Right hindlimb (tissue), 1 donor: ENCODE measurements at regions not wholly inside any gene's neighbourhood (a gene's known extent, or its start where the extent isn't known, plus 50 kb on each side); places are given as distances from the start of the nearest gene placed in this dataset.

ENCODE experiments used
- DNase-seq: peaks from one replicate; pipeline ENCODE4 v3.0.0-alpha.2; 2018

DNA sequence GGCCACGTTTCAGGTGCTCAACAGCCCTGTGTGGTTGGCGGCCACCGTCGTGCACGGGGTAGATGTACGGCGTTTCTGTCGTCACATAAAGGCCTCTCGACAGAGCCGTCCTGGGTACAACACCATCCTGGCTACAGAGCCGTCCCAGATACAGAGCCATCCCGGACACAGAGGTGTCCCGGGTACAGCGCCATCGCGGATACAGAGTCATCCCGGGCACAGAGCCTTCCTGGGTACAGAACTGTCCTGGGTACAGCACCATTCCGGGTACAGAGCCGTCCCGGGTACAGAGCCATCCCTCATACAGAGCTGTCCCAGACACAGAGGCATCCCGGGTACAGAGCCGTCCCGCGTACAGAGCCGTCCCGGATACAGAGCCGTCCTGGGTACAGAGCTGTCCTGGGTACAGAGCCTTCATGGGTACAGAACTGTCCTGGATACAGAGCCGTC, 222.7 kb upstream of the SOX1 start:
- no peak for DNase-seq

DNA sequence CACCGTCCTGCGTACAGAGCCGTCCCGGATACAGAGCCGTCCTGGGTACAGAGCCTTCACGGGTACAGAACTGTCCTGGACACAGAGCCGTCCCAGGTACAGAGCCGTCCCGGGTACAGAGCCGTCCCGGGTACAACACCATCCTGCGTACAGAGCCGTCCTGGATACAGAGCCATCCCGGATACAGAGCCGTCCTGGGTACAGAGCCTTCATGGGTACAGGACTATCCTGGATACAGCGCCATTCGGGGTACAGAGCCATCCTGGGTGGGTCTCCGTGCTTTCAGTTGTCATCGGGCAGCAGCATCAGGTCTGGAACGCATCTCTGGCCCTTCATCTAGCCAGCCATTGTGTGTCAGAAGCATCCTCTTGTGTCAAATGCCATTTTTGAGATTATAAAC, 222.3 kb upstream of the SOX1 start:
- DNase-seq: no peak

DNA sequence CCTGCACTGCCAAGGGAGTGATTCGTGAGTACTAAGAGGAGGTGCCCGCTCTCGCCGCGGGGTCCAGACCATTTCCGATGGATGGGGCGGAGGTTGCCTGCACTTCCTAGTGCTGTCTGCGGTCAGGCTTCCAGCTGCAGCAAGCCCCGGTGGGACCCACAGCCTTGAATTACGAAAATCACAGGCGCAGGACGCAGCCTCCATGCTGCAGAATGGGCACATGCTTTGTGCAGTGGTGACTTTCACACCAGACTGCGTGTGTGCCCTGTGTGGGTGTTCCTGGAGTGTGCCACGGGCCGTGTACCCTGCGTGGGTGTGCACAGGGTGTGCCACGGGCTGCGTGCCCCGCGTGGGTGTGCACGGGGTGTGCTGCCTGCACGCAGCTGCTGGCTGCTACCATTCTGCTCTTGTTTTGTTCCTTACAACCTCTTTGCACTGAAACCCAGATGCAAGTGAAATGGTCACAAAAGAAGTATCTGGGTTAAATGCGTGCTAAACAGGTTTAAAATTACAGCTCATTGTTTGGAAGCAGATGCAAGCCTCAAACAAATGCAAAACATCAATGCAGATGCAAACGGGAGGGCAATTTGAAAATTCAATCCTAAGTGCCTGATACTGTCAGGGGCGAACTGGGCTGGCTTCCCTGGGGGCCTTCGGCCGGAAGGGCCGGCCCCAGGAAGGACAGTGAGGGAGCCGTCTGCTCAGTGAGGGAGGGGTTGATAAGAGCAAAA, 221.2 kb upstream of the SOX1 start:
- DNase-seq: no peak

DNA sequence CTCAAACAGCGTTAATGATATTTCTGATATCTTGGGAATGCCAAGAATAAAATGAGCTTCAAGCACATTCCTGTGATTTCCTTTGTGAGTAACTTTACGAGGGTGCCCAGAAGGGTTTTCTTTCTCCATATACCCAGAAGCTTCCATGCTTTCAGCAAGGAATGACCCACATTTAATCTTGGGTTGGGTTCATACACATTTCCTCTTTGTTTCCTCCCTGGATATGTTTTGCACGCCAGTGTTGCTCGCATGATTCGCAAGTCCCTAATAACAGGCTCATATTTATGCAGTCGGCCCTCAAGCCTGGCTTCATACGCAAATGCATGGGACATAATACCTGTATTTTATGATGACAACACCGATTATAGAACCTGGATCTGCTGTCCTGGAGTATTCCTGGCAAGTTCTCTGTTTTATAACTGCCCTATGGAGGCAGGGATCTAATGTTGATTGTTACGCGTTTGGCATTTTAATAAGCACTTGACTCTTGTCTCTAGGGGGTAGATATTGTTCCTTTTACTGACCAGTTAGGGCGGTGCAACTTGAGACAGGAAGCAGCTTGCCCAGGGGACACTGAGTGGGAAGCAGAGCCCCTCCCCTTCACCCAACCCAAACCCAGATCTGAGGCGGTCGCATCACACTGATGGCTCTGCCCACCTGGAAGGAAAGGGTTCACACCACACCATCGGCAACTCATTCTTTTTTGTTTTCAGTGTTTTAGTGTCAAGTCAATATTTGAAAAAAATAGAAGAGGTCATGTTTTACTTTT, 220.4 kb upstream of the SOX1 start:
- DNase-seq: no peak

DNA sequence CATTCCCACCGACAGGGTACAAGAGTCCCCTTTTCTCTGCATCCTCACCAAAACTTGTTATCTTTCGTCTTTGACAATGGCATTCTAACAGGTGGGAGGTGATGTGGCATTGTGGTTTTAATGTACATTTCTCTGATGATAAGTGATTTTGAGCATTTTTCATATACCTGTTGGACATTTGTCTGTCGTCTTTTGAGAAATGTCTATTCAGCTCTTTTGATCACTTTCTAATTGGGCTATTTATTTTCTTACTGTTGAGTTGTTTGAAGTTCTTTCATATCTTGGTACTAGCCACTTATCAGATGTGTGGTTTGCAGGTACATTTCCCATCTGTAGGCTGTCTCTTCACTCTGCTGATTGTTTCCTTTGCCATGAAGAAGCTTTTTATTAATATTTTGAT, 219.0 kb upstream of the SOX1 start:
- DNase-seq: no peak

DNA sequence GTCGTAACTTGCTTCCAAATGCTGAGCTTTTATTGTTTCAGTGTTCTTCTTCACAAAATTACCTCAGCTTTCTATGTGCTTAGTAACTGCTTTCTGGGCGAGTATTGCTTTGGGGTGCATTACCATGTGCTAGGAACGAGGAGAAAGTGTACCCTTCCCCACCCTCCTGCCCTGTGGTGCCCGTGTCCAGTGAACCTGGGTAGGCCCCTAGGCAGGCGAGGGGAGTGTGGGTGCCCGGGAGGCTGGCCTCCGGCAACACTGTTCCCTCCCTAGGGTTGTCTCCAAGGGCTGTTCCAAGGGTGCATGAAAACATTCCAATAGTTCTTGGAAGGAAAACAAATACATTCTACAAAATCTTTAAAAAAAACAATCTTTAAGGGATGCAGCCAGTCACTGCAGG, 216.5 kb upstream of the SOX1 start:
- no peak for DNase-seq

DNA sequence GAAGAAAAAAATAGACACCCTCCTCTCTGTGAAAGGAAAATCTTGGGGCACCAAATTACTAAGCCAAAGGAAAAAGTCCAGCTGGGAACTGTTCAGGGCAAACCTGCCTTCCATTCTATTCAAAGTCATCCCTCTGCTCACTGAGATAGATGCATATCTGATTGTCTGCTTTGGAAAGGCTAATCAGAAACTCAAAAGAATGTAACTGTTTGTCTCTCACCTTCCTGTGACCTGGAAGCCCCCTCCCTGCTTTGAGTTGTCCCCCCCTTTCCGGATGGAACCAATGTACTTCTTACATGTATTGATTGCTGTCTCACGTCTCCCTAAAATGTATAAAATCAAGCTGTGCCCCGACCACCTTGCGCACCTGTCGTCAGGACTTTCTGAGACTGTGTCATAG, 216.0 kb upstream of the SOX1 start:
- DNase-seq: no peak

DNA sequence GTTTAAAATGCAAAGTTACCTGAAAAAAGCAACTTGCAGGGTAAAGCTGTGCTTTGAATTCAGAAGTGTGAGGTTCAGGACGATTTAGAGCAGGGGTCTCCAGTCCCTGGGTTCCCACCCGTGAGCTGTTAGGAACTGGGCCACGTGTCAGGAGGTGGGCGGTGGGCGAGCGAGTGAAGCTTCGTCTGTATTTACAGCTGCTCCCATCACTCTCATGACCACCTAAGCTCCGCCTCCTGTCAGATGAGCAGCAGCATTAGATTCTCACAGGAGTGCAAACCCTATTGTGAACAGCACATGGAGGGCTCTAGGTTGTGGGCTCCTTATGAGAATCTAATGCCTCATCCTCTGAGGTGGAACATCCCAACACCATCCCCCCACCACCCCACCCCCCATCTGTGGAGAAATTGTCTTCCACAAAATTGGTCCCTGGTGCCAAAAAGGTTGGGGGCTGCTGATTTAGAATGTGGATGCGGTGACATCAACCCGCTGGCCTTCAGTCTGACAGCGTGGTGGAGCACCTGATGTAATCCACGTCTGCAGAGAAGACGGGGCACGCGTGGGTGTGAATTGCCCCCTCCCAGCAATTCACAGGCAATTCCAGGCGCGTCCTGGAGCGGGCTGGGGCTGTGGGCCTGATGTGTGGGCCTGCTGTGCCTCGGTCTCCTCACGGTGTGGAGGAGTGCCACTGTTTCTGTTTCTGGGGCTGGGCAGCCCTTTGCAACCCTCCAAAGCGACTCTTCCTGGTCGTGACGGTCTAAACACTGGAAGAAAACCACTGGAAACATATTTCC, 214.0 kb upstream of the SOX1 start:
- no peak for DNase-seq

GRCh38 chr13:111853721-111854120, 213.2 kb upstream of the SOX1 start:
- no peak for DNase-seq

GRCh38 chr13:111854403-111854802, 212.5 kb upstream of the SOX1 start:
- DNase-seq: no peak

DNA sequence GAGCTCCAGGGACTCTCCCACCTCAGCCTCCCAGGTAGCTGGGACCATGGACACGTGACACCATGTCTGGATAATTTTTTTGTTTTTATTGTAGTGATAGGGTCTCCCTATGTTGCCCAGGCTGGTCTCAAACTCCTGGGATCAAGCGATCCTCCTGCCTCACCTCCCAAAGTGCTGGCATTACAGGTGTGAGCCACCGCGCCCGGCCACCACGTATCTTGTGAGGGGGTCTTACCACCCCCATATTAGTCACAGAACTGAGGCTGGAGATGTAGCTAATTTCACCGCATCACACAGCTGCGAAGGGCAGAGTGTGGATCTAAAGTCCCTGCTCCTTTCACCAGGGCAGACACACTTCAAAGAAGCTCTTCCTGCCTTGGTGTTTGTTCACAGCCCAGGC, 211.8 kb upstream of the SOX1 start:
- no peak for DNase-seq

- no peak for DNase-seq
Measured at GRCh38 chr13:111855786-111856185, 211.2 kb upstream of the SOX1 start.

- DNase-seq: no peak
Measured at GRCh38 chr13:111856571-111856970, 210.4 kb upstream of the SOX1 start.

DNA sequence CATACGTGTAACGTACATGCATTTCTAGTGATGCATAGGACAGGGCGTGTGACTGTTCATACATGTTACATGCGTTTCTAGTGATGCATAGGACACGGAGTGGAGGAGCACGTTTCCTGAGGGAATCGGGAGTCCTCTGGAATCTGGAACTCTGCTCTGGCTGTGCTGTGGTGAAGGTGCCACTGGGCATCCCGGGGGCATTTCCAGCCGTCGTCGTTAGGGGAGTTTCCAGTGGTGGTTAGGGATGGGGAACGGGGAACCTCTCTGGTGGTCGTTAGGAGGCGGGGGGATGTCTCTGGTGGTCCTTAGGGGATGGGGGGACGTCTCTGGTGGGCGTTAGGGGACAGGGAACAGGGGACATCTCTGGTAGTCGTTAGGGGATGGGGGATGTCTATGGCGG, 209.6 kb upstream of the SOX1 start:
- DNase-seq: no peak

- no peak for DNase-seq
Measured at GRCh38 chr13:111857846-111858560, 208.9 kb upstream of the SOX1 start.

GRCh38 chr13:111858571-111858970, 208.4 kb upstream of the SOX1 start:
- DNase-seq: no peak

GRCh38 chr13:111859354-111860230, 207.4 kb upstream of the SOX1 start:
- DNase-seq: no peak

- no peak for DNase-seq
Measured at GRCh38 chr13:111860231-111860552, 206.8 kb upstream of the SOX1 start.

GRCh38 chr13:111861319-111861718, 205.6 kb upstream of the SOX1 start:
- no peak for DNase-seq

DNA sequence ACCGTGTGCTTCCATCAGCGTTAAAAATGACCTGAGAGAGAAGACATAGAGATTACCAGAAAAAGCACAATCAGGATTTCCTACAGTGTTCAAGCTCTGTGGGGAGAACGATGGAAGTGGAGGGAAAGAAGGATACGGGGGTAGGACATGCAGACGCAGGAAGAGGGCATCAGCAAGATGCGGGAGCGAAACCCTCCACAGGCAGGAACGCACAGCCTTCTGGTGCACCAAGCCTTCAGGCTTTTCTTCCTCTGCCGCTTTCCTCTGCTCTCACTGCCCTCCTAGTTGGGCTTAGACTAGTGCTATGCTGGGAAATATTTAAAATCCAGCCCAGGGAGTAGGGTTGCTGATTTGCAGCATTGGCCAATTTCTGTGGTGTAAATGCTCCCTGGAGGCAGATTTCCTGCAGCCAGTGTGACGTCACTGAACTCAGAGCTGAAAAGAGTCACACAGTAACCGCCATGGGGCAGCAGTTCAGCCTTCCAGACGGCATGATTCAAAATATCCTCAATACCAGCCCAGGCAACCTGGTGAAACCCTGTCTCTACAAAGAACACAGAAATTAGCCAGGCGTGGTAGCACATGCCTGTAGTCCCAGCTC, 205.1 kb upstream of the SOX1 start:
- DNase-seq: no peak
